Mucosa of rectum (tissue), 2 donors: ENCODE measurements at regions not wholly inside any gene's neighbourhood (a gene's known extent, or its start where the extent isn't known, plus 50 kb on each side); places are given as distances from the start of the nearest gene placed in this dataset.
"Not testable (repeated sequence)": the region's sequence is repeated elsewhere in the genome, so short reads cannot be mapped to it uniquely, and the experiment has no call there.

ENCODE experiments used
- H3K27ac ChIP-seq, 2 donors: one replicate each; pipeline ENCODE4 v1.7.0; 2013; ENCODE audit warnings: inconsistent platforms in 2 of 2, low read depth in 2 of 2, low read length in 2 of 2
- H3K27me3 ChIP-seq, 2 donors: one replicate each; pipeline ENCODE4 v1.7.0; 2013; ENCODE audit warnings: low read length in 2 of 2; ENCODE audit not compliant: control insufficient read depth in 2 of 2, insufficient read depth in 2 of 2
- H3K36me3 ChIP-seq, 2 donors: one replicate each; pipeline ENCODE4 v1.7.0; 2013; ENCODE audit warnings: low read length in 2 of 2; ENCODE audit not compliant: control insufficient read depth in 2 of 2, insufficient read depth in 2 of 2
- H3K4me1 ChIP-seq, 2 donors: one replicate each; pipeline ENCODE4 v1.7.0; 2013; ENCODE audit warnings: low read length in 2 of 2, mild to moderate bottlenecking in 1 of 2; ENCODE audit not compliant: control insufficient read depth in 2 of 2, insufficient read depth in 2 of 2
- H3K4me3 ChIP-seq, 2 donors: one replicate each; pipeline ENCODE4 v1.7.0; 2013; ENCODE audit warnings: low read length in 2 of 2
- H3K9ac ChIP-seq, 2 donors: one replicate each; pipeline ENCODE4 v1.7.0; 2013; ENCODE audit warnings: low read length in 2 of 2, low read depth in 1 of 2, mild to moderate bottlenecking in 1 of 2
- H3K9me3 ChIP-seq, 2 donors: one replicate each; pipeline ENCODE4 v1.7.0; 2013; ENCODE audit warnings: low read length in 2 of 2; ENCODE audit not compliant: control insufficient read depth in 2 of 2
- donor health status: healthy.
- donor health status: Normal muscosa, but diverticular disease.

DNA sequence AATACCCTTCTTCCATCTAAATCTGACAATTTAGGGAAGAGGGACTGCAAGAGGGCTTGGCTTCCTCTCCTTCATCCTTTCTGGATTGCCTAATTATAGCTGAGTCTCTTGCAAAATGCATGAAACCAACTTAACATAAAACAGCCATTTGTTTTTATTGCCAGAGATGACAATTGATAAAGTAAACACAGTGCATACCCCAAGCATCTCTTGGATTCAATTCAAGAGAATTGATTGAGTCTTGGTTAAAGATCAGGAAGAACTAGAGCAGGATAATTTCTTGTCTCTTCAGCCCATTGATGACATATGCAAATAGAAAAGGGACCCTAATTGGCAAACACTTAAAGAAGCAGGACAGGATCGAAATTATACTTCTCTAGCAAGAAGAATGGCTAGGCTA is 617.1 kb upstream of the PTBP2 start:
- Histone ChIP-seq H3K9me3 (no peaks in the 10 kb centered on the region), H3K36me3 (no peaks in the 10 kb centered on the region), H3K4me3 (no peak overlapping the region), H3K9ac (no peak overlapping the region), H3K27me3 (no peaks in the 10 kb centered on the region), H3K4me1 (no peaks in the 10 kb centered on the region), H3K27ac (no peak overlapping the region)

DNA sequence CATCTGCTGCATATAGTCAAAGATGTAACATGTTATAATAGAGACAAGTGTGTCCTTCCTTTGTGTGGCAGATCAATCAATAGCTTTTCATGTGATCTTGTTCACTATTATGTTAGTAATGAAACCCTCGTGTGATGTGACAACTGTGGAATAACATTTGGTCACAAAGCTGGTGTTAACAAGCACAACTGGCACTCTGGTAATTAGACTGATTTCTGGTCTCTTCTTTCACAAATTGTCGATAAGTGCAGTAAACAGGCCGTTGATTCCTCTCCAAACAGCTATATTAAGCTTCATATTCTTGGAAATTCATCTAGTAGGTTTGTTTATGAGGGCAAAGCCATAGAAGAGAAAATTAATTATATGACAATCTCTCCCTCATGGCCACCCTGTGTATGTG is 616.7 kb upstream of the PTBP2 start:
- H3K9ac ChIP-seq, result no peak overlapping the region
- H3K9me3 ChIP-seq, result peaks cover 0 to 2% of the 10 kb centered on the region in 2 donors
- H3K27me3 ChIP-seq, result no peaks in the 10 kb centered on the region
- H3K36me3 ChIP-seq, result no peaks in the 10 kb centered on the region
- H3K27ac ChIP-seq, result no peak overlapping the region
- H3K4me1 ChIP-seq, result no peaks in the 10 kb centered on the region
- no peak overlapping the region for H3K4me3 ChIP-seq

DNA sequence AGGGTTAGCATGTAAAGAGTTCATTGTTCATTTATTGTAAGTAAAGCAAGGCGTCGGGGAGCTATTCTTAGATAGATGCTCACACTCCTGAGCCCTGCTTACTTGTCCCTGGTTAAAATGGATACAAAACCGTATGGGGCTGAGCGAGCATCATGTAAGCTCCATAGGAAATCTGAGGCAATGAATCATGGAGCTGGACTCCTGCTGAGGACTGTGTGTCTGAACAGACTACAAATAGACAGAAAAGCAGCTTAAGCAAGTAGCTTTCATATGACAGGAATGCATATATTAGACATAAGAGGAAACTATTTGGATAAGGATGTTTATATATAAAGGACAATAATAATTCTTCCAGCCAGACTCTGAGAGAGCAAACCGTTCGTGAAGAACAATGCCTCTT is 604.9 kb upstream of the PTBP2 start:
- Histone ChIP-seq H3K27ac (no peak overlapping the region), H3K9ac (no peak overlapping the region), H3K4me3 (no peak overlapping the region)

DNA sequence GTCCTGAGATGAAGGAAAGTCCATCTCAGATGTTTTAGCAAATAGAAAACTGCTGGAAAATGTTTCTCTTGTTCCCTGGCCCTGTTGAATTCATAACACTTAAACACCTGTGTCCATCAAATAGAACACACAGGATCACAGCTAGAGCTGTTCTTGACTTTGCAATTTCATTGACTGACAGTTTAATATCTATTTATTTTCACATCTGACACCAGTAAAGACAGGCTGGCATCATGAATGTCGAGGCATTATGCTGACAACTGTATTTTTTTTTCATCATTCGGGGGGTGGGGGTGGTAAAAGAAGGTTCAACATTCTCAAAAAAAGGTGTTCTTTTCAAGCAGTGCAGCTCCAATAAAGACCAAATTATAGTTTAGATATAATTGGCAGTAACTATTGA is 591.2 kb upstream of the PTBP2 start:
- Histone ChIP-seq H3K27ac (no peak overlapping the region), H3K4me3 (no peak overlapping the region), H3K9me3 (no peaks in the 10 kb centered on the region), H3K9ac (no peak overlapping the region), H3K27me3 (no peaks in the 10 kb centered on the region), H3K36me3 (no peaks in the 10 kb centered on the region), H3K4me1 (no peaks in the 10 kb centered on the region)

More for the DNA sequence above, 604.9 kb upstream of the PTBP2 start:
- Histone ChIP-seq H3K9me3 (no peaks in the 10 kb centered on the region), H3K4me1 (no peaks in the 10 kb centered on the region), H3K27me3 (no peaks in the 10 kb centered on the region), H3K36me3 (no peaks in the 10 kb centered on the region)

DNA sequence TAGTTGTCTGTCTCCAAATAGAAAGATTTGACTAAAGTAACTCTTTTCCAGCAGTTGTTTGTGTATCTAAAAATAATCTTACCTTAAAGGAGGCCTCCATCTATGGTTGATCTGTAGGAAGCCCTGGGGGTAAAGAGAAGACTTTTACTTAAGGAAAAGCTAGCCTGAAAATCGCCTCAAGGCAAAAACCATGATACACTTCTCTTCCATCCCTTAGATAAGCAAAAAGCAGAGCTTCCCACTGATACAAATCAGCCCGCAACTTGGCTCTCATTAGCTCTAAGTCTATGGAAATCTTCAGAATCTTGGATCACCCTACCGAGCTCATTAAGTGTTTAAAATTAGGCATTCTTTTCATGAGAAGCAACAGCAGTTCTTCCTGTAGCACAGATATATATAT is 576.9 kb upstream of the PTBP2 start:
- Histone ChIP-seq H3K27ac (no peak overlapping the region), H3K36me3 (no peaks in the 10 kb centered on the region), H3K4me3 (no peak overlapping the region), H3K27me3 (no peaks in the 10 kb centered on the region), H3K9ac (no peak overlapping the region), H3K9me3 (no peaks in the 10 kb centered on the region), H3K4me1 (no peaks in the 10 kb centered on the region)

DNA sequence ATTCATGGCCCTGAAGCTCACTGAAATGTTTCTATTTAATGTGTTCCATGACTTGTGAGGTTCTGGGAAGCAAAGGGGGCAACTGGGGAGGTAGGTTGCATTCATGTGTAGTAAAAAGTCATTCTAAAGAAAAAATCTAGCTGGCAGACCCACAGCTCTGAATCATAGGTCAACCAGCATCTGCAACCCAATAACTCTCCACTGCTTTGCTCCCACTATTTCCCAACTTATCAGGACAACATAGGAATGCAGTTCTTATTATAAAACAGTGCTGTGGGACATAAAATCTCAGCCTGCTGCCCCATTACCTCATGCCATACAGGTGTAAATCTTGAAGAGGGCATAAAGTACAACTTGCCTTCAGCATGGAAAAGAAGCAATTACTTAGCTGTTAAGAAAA is 576.1 kb upstream of the PTBP2 start:
- H3K4me3 ChIP-seq, result no peak overlapping the region

DNA sequence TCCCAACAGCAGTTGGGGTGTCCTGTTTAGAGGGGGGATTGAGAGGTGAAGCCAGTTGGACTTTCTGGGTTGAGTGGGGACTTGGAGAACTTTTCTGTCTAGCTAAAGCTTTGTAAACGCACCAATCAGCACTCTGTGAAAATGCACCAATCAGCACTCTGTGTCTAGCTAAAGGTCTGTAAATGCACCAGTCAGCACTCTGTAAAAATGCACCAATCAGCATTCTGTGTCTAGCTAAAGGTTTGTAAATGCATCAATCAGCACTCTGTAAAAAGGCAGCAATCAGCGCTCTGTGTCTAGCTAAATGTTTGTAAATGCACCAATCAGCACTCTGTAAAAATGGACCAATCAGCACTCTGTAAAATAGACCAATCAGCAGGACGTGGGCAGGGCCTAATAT is 568.6 kb upstream of the PTBP2 start:
- not testable (repeated sequence) for H3K4me1 ChIP-seq, H3K27ac ChIP-seq, H3K9ac ChIP-seq, H3K9me3 ChIP-seq, H3K27me3 ChIP-seq, H3K36me3 ChIP-seq, H3K4me3 ChIP-seq

More for the DNA sequence above, 576.1 kb upstream of the PTBP2 start:
- Histone ChIP-seq H3K9ac (no peak overlapping the region), H3K36me3 (no peaks in the 10 kb centered on the region), H3K27me3 (no peaks in the 10 kb centered on the region), H3K4me1 (no peaks in the 10 kb centered on the region), H3K27ac (no peak overlapping the region), H3K9me3 (no peaks in the 10 kb centered on the region)

DNA sequence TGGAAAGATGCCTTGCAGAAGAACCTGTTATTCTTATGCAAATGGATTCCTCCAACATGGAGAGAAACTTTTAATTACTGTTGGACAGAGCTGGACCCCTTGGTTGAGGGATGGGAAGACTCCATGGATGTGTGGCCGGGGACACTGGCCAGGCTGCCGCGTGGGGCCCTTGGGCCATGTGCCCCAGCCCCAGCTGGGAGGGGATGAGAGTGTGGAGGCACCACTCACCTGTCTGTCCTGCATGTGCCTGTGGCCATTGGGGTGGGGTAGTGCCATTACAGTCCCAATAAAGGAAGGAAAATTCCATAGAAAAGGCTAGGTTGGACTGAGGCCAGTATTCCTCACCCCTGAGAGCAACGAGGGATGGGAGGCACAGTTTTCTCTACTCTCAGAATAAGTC is 564.5 kb upstream of the PTBP2 start:
- no peaks in the 10 kb centered on the region for H3K27me3 ChIP-seq
- no peak overlapping the region for H3K9ac ChIP-seq
- no peaks in the 10 kb centered on the region for H3K36me3 ChIP-seq
- H3K27ac ChIP-seq, result no peak overlapping the region
- H3K4me3 ChIP-seq, result no peak overlapping the region
- peaks cover 0 to 5% of the 10 kb centered on the region in 2 donors for H3K9me3 ChIP-seq
- H3K4me1 ChIP-seq, result no peaks in the 10 kb centered on the region

DNA sequence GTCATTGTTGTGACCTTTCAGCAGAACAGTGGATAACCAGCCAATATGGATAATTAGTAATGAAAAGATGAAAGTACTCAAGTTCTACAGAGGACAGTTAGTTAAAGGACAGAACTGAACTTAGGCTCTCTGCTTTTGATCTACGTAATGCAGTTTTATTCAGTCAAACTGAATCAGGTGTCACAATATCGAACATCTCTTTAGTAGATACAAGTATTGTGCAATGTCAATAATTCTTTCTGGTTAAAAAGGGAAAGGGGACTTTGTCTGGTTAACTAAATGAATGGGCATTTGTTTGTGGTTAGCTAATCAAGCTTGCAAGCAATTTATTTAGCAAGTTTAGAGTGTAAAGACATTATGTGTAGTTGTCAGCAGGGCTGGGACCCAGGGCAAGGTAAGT is 562.2 kb upstream of the PTBP2 start:
- no peaks in the 10 kb centered on the region for H3K27me3 ChIP-seq
- H3K27ac ChIP-seq, result no peak overlapping the region

DNA sequence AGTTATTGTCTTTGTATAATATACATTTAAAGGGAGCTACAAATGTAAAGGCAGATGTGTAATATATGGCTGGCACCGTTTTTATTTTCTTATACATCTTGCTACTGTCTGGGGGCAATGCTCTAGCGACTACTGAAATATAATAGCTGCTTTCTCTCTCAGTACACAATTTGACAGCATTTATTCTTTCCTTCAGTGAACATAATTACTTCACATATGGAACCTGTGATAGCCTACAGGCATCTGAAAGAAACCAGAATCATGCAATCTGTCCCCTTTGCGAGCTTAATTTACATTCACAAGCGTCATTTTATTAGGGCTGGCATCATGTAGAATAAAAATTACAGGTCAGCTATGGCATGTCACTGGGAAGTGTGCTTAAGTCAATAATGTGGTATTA is 557.5 kb upstream of the PTBP2 start:
- no peak overlapping the region for H3K9ac ChIP-seq
- no peak overlapping the region for H3K27ac ChIP-seq
- no peaks in the 10 kb centered on the region for H3K36me3 ChIP-seq
- peaks cover 0 to 2% of the 10 kb centered on the region in 2 donors for H3K9me3 ChIP-seq
- H3K27me3 ChIP-seq, result no peaks in the 10 kb centered on the region
- no peak overlapping the region for H3K4me3 ChIP-seq
- no peaks in the 10 kb centered on the region for H3K4me1 ChIP-seq

More for the DNA sequence above, 562.2 kb upstream of the PTBP2 start:
- Histone ChIP-seq H3K4me3 (no peak overlapping the region), H3K4me1 (no peaks in the 10 kb centered on the region), H3K36me3 (no peaks in the 10 kb centered on the region), H3K9ac (no peak overlapping the region), H3K9me3 (peaks cover 0 to 5% of the 10 kb centered on the region in 2 donors)

DNA sequence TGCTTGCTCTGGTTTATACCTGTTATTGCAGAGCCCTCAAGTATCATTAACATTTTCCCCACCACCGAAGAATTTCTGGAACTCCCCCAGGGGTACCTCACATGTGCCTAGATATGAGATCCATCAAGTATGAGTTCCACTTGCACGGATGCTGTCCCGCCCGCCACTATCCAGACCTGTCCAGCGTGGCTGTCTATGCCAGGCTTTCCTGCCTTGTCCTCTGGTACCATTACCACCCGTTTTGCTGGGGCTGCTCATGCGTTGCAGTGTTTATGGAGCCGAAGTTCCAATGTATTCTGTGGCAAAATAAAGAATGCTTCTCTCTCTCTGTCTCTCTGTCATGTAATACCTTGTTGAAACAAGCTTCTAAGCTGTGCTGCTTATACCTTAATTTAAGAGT is 543.5 kb upstream of the PTBP2 start:
- no peaks in the 10 kb centered on the region for H3K36me3 ChIP-seq
- H3K27ac ChIP-seq, result no peak overlapping the region
- H3K27me3 ChIP-seq, result no peaks in the 10 kb centered on the region
- no peaks in the 10 kb centered on the region for H3K9me3 ChIP-seq
- no peak overlapping the region for H3K4me3 ChIP-seq
- no peaks in the 10 kb centered on the region for H3K4me1 ChIP-seq
- no peak overlapping the region for H3K9ac ChIP-seq
